Liver (tissue), 3 donors: ENCODE measurements at regions not wholly inside any gene's neighbourhood (a gene's known extent, or its start where the extent isn't known, plus 50 kb on each side); places are given as distances from the start of the nearest gene placed in this dataset.

Source experiments
- ATF3 ChIP-seq: IDR thresholded peaks from 2 replicates; pipeline ENCODE4 v1.6.1; 2016; ENCODE audit warnings: antibody characterized with exemption
- GABPA ChIP-seq, 2 donors: IDR thresholded peaks in 1 of 2; conservative IDR thresholded peaks in 1 of 2; 2 replicates each; pipeline ENCODE4 v1.6.1; 2016; ENCODE audit warnings: antibody characterized with exemption in 2 of 2, mild to moderate bottlenecking in 1 of 2, moderate library complexity in 1 of 2
- RAD21 ChIP-seq, 2 donors: IDR thresholded peaks; 2 replicates each; pipeline ENCODE4 v1.6.1; 2016; ENCODE audit warnings: antibody characterized with exemption in 2 of 2, mild to moderate bottlenecking in 2 of 2
- REST ChIP-seq: IDR thresholded peaks from 2 replicates; pipeline ENCODE4 v1.6.1; 2016; ENCODE audit warnings: antibody characterized with exemption, mild to moderate bottlenecking
- SP1 ChIP-seq: IDR thresholded peaks from 2 replicates; pipeline ENCODE4 v1.6.1; 2018; ENCODE audit warnings: antibody characterized with exemption, mild to moderate bottlenecking
- TF ChIP-seq, protein P1 (sequence below): fragments of 150-350 bp; IDR thresholded peaks from 2 replicates; pipeline ENCODE4 v1.5.1; 2017; ENCODE audit warnings: improper control_type of control experiment, low read depth, low read length; ENCODE audit not compliant: missing input control
- donor health status: healthy.
- donor health status: healthy.

DNA sequence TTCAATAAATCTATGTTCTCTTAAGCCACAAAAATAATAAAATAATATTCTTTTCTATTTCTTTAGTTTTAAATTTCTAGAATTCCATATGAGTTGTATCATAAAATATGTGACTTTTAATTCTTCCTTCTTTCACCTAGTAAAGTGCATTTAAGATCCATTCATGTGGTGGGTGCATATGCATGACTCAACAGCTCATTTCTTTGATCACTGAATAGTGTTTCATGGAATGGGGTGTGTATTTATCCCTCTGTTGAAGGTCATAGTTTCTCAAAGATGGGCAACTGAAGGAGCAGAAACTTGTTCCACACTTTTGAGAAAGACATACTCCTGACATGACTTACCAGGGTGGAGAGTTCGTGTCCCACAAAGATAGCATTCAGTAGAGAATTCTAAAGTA lies 1230.3 kb upstream of the AGA start:
- TF ChIP-seq, protein P1, sequence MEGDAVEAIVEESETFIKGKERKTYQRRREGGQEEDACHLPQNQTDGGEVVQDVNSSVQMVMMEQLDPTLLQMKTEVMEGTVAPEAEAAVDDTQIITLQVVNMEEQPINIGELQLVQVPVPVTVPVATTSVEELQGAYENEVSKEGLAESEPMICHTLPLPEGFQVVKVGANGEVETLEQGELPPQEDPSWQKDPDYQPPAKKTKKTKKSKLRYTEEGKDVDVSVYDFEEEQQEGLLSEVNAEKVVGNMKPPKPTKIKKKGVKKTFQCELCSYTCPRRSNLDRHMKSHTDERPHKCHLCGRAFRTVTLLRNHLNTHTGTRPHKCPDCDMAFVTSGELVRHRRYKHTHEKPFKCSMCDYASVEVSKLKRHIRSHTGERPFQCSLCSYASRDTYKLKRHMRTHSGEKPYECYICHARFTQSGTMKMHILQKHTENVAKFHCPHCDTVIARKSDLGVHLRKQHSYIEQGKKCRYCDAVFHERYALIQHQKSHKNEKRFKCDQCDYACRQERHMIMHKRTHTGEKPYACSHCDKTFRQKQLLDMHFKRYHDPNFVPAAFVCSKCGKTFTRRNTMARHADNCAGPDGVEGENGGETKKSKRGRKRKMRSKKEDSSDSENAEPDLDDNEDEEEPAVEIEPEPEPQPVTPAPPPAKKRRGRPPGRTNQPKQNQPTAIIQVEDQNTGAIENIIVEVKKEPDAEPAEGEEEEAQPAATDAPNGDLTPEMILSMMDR: no peak
- TF ChIP-seq ATF3 (no peak), RAD21 (IDR thresholded peaks at IDR 0.05) (no peak), REST (no peak), SP1 (no peak), GABPA (IDR thresholded peaks at IDR 0.05 in 1 of 2, conservative IDR thresholded peaks at IDR 0.05 in 1 of 2) (no peak)
